ENCODE measurements at regions not wholly inside any gene's neighbourhood (a gene's known extent, or its start where the extent isn't known, plus 50 kb on each side); places are given as distances from the start of the nearest gene placed in this dataset.

GRCh38 chr6:169079650-169080049 lies 174.0 kb downstream of the THBS2 start:
- no peak for DNase-seq

GRCh38 chr6:169078399-169079145 lies 175.1 kb downstream of the THBS2 start:
- DNase-seq: no peak

- DNase-seq: no peak
Measured at GRCh38 chr6:169075915-169076654, 177.6 kb downstream of the THBS2 start.

GRCh38 chr6:169075211-169075914 lies 178.3 kb downstream of the THBS2 start:
- no peak for DNase-seq

- DNase-seq: no peak
Measured at GRCh38 chr6:169074526-169074925, 179.1 kb downstream of the THBS2 start.

- DNase-seq: no peak
Measured at GRCh38 chr6:169073311-169073710, 180.3 kb downstream of the THBS2 start.

- DNase-seq: no peak
Measured at GRCh38 chr6:169072127-169073042, 181.3 kb downstream of the THBS2 start.

GRCh38 chr6:169071394-169071793 lies 182.3 kb downstream of the THBS2 start:
- no peak for DNase-seq

GRCh38 chr6:169070506-169071176 lies 183.0 kb downstream of the THBS2 start:
- no peak for DNase-seq

GRCh38 chr6:169069356-169069755 lies 184.3 kb downstream of the THBS2 start:
- no peak for DNase-seq

- DNase-seq: no peak
Measured at GRCh38 chr6:169064194-169064593, 189.5 kb downstream of the THBS2 start.

GRCh38 chr6:169062272-169062671 lies 191.4 kb downstream of the THBS2 start:
- DNase-seq: no peak

- DNase-seq: no peak
Measured at GRCh38 chr6:169058634-169059033, 195.0 kb downstream of the THBS2 start.

- DNase-seq: no peak
Measured at GRCh38 chr6:169052462-169052861, 201.2 kb downstream of the THBS2 start.

- no peak for DNase-seq
Measured at GRCh38 chr6:169051371-169051770, 202.3 kb downstream of the THBS2 start.

GRCh38 chr6:169048865-169049205 lies 204.8 kb downstream of the THBS2 start:
- no peak for DNase-seq

- no peak for DNase-seq
Measured at GRCh38 chr6:169048185-169048864, 205.3 kb downstream of the THBS2 start.

GRCh38 chr6:169047345-169047744 lies 206.3 kb downstream of the THBS2 start:
- no peak for DNase-seq

- DNase-seq: no peak
Measured at GRCh38 chr6:169046483-169047192, 207.0 kb downstream of the THBS2 start.

- no peak for DNase-seq
Measured at GRCh38 chr6:169046021-169046420, 207.6 kb downstream of the THBS2 start.

- no peak for DNase-seq
Measured at GRCh38 chr6:169045486-169045885, 208.2 kb downstream of the THBS2 start.
